ENCODE measurements at regions not wholly inside any gene's neighbourhood (a gene's known extent, or its start where the extent isn't known, plus 50 kb on each side); places are given as distances from the start of the nearest gene placed in this dataset.

- no peak for DNase-seq
Measured at GRCh38 chr20:50412499-50412898, 97.7 kb upstream of the PTPN1 start.

DNA sequence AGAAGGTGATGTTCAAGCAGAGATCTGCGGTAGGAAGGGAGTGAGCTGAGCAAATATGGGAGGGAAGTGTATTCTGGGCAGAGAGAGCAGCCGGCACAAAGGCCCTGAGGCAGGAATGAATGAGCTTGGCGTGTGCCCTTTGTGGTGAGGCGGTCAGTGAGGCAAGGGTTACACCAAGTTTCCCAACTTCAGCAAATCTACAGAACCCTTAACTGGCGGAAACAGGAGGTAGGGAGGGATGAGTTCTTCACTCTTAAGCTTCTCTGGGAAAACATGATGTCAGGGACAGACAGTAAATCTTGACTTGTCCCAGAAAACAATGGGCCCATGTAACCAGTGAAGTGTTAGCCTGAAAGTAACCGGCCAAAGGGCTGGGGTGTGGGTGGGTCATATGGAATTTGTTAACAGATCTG is 97.1 kb upstream of the PTPN1 start:
- no peak for DNase-seq

DNA sequence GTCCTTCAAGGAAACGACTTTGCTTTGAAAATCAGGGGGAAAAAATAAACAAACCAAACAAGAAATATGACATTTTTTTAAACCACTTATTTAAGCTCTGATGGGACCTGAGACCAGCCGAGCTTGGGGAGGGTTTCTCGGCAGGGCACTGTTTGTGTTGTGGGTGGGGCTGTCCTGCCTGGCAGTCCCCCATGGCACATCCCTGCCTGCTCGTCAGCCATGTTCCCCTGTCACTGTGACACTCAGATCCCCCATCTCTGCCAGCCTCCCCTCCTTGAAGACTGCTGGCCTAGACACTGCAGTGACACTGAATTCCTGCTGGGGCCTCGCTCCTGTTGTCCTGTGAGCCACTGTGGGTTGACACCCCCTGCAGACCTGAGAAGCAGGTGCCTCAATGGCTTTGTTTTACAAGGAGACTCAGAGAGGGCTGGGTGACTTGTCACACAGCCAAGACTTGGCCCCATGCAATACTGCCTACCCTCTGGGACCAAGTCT is 95.1 kb upstream of the PTPN1 start:
- no peak for DNase-seq

DNA sequence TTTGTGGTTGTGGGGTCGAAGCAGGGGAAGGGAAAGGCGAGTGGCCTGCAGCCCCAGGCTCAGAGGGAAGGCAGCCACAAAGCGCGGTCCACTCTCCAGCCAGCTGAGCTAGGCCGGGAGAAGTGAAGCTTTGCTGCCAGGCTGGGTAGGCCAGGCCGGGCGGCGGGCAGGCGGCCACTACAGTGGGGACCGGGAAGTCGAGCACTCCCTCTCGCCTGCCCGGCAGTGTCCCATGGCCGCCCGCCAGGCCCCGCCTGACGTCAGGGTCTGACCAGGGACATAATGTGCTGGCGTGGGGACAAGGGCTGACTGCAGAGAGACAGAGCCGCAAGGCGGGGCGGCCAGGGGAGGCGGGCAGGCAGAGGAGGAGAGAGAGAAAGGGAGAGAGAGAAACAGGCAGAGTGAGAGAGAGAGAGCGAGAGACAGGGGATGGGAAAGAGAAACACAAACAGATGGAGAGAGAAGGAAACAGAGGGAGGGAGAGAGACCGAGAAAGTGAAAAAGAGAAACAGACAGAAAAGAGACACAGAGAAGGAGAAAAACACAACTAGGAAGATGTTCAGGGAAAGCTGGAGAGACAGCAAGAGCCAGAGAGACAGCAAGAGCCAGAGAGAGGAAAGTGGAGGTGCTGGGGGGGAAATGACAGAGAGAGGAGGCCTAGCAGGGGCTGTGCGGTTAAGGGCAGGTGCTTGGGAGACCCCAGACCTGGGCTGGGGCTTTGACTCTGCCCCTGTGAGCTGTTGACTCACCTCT is 94.5 kb upstream of the PTPN1 start:
- DNase-seq = no peak

GRCh38 chr20:50416269-50417022 is 93.7 kb upstream of the PTPN1 start:
- no peak for DNase-seq

- DNase-seq = no peak
Measured at GRCh38 chr20:50417023-50417329, 93.2 kb upstream of the PTPN1 start.

GRCh38 chr20:50417484-50418235 is 92.5 kb upstream of the PTPN1 start:
- no peak for DNase-seq

- no peak for DNase-seq
Measured at GRCh38 chr20:50418890-50419642, 91.1 kb upstream of the PTPN1 start.

DNA sequence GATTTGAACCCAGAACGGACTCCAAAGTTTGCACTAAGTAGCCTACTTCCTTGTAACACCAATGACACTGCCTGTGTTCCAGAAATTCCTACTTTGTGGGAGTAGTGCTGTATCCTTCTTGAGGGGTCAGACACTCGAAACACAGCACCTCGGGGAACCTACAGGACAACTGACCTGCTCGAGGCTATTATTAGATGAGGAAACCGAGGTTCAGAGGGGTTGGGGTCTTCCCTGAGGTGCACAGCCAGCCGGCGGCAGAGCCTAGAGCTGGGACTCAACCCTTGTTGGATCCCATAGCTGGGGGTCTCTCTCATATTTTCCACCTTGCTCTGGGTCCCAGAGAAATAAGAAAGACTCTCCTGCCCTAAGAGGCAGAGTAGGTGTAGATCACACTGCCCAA is 89.8 kb upstream of the PTPN1 start:
- DNase-seq = no peak

DNA sequence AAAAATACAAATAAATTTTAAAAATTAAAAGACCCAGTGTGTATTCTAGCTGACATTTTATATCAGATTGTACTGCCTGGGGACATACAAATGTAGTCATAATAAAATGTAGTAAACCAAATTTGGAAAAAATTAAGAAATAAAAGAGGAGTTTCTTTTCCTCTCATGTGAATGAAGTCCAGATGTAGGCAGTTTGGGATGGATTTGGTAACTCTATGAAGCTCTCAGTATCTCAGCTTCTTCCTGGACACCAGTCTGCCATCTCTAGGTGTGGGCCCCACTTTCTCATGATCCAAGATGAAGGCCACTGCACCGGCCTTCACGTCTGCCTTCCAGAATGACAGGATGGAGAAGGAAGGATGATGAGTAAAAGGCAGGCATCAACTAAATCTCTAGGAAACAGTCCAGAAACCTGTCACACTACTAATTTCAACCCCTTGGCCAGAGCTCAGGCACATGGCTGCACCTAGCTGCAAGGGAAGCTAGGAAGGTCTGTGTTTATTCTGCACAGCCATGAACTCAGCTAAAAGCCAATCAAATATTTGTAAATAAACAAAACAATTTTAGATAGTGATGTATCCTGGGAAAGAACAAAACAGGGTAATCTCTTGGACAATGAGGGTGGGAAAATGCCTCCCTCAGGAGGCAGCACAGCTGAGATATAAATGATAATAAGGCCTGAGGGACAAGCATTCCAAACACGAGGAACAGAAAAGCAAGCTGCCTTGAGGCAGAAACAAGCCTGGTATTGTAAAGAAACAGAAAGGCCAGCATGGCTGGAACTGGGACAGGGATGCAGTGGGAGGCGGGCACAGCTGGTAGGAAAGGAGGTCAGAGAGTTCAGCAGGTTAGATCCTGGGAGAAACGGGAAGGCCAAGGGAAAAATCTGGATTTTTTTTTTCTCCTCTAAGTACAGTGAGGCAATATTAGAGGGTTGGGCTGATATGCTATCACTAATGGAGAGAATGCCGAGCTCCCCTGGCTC is 88.5 kb upstream of the PTPN1 start:
- DNase-seq = no peak

DNA sequence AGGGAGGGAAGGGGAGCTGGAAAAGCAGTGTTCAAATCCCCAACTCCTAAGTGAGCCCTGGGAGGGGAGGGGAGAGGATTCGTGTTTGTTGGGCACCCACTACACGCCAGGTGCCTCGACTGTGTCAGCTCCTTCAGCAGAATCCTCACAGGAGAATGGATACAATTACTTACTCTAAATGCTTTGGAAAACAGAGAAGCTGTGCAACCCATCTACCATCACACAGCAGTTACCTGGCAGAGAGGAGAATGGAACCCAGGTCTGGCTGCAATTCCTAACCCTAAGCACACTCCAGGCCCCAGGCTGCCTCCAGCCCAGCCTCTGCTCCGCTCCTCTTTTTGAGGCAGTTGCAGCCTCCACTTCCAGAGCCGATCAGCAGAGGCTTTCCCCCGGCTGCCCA is 86.4 kb upstream of the PTPN1 start:
- no peak for DNase-seq

DNA sequence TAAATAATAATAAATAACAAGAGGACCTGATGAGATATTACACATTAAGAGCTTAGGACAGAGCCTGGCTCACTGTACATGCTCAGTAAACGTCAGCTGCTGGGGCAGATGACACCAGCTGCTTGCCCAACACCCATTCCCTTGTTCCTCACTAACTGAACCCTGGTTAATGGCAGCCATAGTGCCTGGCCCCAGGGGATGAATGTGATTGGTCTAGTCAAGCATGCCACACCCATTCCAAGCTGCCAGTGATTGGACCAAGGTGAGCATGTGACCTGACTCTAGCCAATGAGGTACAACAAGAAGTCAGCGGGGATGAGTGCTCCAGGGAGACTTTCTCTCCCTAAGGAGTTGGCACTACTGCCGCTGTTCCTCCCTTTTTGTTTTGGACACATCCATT is 85.1 kb upstream of the PTPN1 start:
- no peak for DNase-seq

DNA sequence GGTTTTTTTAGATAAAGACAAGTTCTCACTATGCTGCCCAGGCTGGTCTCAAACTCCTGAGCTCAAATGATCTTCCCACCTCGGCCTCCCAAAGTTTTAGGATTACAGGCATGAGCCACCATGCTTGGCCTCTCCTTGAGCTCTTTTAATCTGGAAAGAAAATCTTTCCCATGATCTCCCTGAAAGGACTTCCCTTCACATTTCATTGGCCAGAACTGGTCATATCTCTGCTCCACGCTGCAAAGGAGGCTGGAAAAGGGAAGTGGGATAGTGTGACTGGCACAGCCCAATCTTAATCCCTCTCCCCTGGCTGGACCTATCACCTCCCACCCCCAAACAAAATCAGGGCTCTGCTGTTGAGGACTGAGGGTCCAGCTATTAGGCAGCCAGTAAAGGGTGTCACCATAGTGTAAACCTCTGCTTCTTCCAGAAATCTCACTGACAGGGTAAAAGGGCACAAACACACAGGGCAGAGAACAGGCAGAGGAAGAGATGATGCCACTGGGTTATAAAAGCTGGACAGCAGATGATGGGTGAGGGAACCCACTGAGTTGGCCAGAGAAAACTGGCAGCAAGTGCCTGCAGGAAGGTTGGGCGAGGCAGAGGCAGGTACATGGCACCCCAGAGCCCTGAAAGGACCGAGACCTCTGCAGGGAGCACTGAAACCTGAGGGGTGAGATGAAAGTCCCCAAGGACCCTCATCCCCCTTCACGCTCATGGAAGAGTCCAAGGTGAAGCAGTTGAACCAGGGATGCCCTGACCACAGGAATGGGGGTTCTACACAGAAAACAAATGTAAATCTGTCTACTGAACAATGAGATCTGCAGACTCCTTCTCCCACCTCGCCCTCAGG is 83.1 kb upstream of the PTPN1 start:
- no peak for DNase-seq

DNA sequence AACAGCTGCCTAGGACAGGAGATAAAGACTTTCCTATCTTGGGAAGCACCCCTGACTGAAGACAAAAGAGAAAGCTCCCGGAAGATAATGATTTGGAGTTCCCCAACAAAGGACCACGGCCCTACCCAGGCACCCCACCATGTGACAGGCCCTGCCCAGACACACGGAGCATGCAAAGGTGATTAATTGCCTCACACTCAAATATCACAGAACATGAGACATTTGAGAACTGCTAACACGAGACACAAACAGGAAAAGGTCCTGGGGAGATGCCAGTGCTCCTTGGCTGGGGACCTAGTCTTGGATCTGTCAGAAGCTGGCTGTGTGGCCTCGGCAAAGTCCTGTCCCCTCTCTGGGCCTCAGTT is 82.5 kb upstream of the PTPN1 start:
- DNase-seq = no peak

DNA sequence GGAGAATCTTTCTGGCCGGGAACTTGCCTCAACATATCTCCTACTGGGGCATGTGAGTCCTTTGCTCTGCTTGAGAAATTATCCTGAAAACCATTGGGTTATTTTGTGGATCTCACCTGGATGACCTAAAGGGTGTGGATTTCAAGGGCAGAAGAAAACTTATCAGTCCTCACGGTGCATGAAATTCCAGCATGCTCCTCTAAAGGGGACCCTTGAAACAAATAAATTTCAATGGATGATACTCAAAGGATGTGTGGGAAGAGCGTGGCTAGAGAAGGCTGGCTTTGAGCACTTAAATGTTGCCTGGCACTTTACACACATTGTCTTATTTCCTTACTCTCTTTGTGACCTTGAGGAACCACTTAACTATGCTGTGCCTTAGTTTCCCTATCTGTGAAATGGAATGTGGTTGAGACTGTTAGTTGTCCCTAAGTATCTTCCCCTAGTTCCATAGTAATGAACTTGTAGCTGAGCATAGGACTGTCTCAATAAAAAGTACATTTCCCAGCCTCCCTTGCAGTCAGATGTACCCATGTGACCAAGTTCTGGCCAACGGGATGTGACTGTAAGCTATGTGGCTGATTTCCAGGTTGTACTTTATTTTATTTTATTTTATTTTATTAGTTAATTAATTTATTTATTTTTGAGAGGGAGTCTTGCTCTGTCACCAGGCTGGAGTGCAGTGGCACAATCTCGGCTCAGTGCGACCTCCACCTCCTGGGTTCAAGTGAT is 81.9 kb upstream of the PTPN1 start:
- no peak for DNase-seq

DNA sequence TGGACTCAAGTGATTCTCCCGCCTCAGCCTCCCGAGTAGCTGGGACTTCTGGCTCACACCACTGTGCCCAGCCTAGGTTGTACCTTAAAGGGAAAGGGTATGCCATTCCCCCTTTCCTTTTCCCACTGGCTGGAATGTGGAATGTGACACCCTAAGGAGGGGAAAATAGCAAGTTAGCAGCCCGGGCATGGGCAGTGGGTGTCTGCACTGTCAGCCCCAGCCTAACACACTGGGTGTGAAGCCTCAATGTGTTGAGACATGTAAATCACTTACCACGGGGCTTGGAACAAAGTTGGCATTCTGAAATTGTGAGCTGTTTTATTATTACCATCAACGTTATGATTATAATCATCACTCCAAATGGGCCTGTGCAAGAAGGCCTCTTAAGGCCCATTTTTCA is 80.8 kb upstream of the PTPN1 start:
- DNase-seq = no peak

DNA sequence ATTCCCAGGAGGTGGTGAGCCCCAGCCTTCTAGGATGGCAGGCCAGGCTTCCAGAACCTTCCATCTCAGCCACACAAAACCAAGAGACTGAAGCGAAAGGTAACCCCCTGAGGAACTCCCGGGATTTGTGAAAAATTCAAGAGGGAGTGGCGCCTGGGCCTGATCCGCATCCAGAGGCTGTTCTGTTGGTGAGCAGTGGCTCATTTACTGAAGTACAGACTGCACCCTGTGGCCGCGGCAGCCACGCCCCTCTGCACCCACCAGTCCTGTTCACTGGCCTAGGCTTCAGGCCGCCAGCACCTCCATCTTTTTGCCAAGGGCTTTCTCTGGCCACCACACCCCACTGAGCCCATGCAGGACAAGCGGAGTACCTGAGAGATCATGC is 79.1 kb upstream of the PTPN1 start:
- DNase-seq = no peak

DNA sequence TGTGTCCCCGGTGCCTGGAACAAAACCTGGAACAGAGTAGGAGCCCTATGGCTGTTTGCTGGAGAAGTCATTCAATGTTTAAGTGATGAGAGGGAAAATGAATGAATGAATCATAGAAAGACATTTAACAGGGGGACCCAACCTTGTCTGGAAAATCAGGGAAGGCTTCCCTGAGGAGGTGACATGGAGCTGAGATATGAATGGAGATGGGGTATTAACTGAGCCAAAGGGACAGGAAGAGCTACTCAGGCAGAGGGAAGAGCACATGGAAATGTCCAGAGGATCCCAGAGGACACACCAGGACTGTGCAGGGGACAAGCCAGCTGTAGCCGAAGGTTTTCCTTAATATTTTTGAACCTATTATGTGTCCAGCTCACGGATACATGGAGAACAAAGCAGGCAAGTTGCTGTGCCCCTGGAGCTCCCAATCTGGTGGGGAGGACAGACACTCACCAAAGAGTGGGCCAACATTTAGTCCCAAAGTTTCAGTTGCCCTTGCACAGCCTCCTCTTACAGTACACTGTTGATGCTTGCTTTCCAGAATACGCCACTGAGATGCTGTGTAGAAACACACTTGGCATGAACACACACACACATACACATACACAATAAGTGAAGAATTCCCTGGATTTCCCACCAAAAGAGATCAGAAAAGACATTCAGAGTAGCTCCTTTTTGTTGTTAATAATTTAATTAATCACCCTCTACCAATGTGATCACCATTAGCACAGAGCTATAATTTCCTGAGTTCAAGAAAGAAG is 77.0 kb upstream of the PTPN1 start:
- DNase-seq = no peak

- no peak for DNase-seq
Measured at GRCh38 chr20:50434321-50434652, 75.9 kb upstream of the PTPN1 start.
